PC-9 (cell line): ENCODE measurements at regions not wholly inside any gene's neighbourhood (a gene's known extent, or its start where the extent isn't known, plus 50 kb on each side); places are given as distances from the start of the nearest gene placed in this dataset.

Experiments used
- BruUV-seq: library from RNA; stranded (reverse); fragments of 400-500 nt; replicated peaks from 2 replicates; lab custom pipeline; 2021; lab: Mats Ljungman, UMichigan
- CTCF ChIA-PET: fragments of 300-600 bp; sonication (Branson Sonifier 250); formaldehyde crosslinking; loops from one replicate; lab custom pipeline; 2022; ENCODE audit warnings: antibody characterized with exemption; lab: Charles Lee
- POLR2A ChIA-PET: fragments of 300-600 bp; sonication (Branson Sonifier 250); formaldehyde crosslinking; loops from one replicate; lab custom pipeline; 2022; ENCODE audit warnings: antibody characterized with exemption; ENCODE audit not compliant: unreplicated experiment; lab: Charles Lee
- DNase-seq, 2 experiments: peaks; one replicate each; pipeline versions ENCODE4 v3.0.0 to v3.0.0-alpha.2; 2015 to 2022; ENCODE audit warnings: mixed read lengths in 1 of 2
- H2AFZ ChIP-seq: fragments of 200-600 bp; sonication (generic); 2 replicates; pipeline ENCODE4 v1.8.1; 2017; ENCODE audit warnings: antibody characterized with exemption
- H3F3A ChIP-seq: fragments of 200-600 bp; sonication (generic); 2 replicates; pipeline ENCODE4 v1.8.1; 2017; ENCODE audit warnings: antibody characterized with exemption, mild to moderate bottlenecking, low read depth; ENCODE audit not compliant: insufficient read depth
- H3K27ac ChIP-seq: fragments of 200-600 bp; sonication (generic); 2 replicates; pipeline ENCODE4 v1.6.1; 2016; ENCODE audit warnings: mixed run types
- H3K27me3 ChIP-seq: fragments of 200-600 bp; sonication (generic); 2 replicates; pipeline ENCODE4 v1.6.1; 2016; ENCODE audit warnings: low read depth, mixed run types; ENCODE audit not compliant: insufficient read depth
- H3K36me3 ChIP-seq: fragments of 200-600 bp; sonication (generic); 2 replicates; pipeline ENCODE4 v1.6.1; 2016; ENCODE audit warnings: low read depth, mixed run types
- H3K4me1 ChIP-seq: fragments of 200-600 bp; sonication (generic); replicated peaks from 2 replicates; pipeline ENCODE4 v1.6.1; 2016; ENCODE audit warnings: mixed run types; ENCODE audit not compliant: insufficient read depth
- H3K4me2 ChIP-seq: fragments of 200-600 bp; sonication (generic); 2 replicates; pipeline ENCODE4 v1.6.1; 2017; ENCODE audit warnings: mixed run types
- H3K4me3 ChIP-seq: fragments of 200-600 bp; sonication (generic); 2 replicates; pipeline ENCODE4 v1.6.1; 2016; ENCODE audit warnings: mixed run types
- H3K79me2 ChIP-seq: fragments of 200-600 bp; sonication (generic); 2 replicates; pipeline ENCODE4 v1.6.1; 2017; ENCODE audit warnings: low read depth, mixed run types
- H3K9me2 ChIP-seq: fragments of 200-600 bp; sonication (generic); 2 replicates; pipeline ENCODE4 v1.8.1; 2017; ENCODE audit warnings: mild to moderate bottlenecking; ENCODE audit not compliant: insufficient read depth
- H3K9me3 ChIP-seq: fragments of 200-600 bp; sonication (generic); 2 replicates; pipeline ENCODE4 v1.8.1; 2016; ENCODE audit warnings: low read depth; ENCODE audit not compliant: insufficient read depth
- H4K20me1 ChIP-seq: fragments of 200-600 bp; sonication (generic); 2 replicates; pipeline ENCODE4 v1.8.1; 2017; ENCODE audit not compliant: insufficient read depth
- CTCF ChIP-seq: fragments of 200-600 bp; sonication (generic); conservative IDR thresholded peaks from 2 replicates; pipeline ENCODE4 v1.6.1; 2017; ENCODE audit warnings: mixed run types, antibody characterized with exemption, mild to moderate bottlenecking, moderate library complexity
- EZH2 ChIP-seq: fragments of 200-600 bp; sonication (generic); IDR thresholded peaks from 2 replicates; pipeline ENCODE4 v1.8.0; 2017; ENCODE audit warnings: antibody characterized with exemption, low read depth
- intact Hi-C: fragments of 100-400 bp; cut with micrococcal nuclease; formaldehyde crosslinking; loops from one replicate; pipeline ENCODE4 v1.10.0; 2022; ENCODE audit not compliant: unreplicated experiment

- BruUV-seq: no TSS peak
- H3K36me3 ChIP-seq: no peaks in the 10 kb centered on the region
- no peak overlapping the region for H2AFZ ChIP-seq
- H3K27me3 ChIP-seq: no peaks in the 10 kb centered on the region
- intact Hi-C loops: no loop called here
- no peaks in the 10 kb centered on the region for H3K9me2 ChIP-seq
- no peak overlapping the region for H3K4me2 ChIP-seq
- no peaks in the 10 kb centered on the region for H3K4me1 ChIP-seq
- ChIA-PET POLR2A (no interaction called here), CTCF (no interaction called here)
- no peaks in the 10 kb centered on the region for H3K79me2 ChIP-seq
- no peak overlapping the region for H3K27ac ChIP-seq
- no peak for TF ChIP-seq EZH2
- TF ChIP-seq CTCF: no peak
- H3F3A ChIP-seq: no peaks in the 10 kb centered on the region
- no peak for DNase-seq
- H3K4me3 ChIP-seq: no peak overlapping the region
- no peaks in the 10 kb centered on the region for H4K20me1 ChIP-seq
- H3K9me3 ChIP-seq: no peaks in the 10 kb centered on the region
Measured at GRCh38 chr12:78419513-78419912, 445.1 kb upstream of the SYT1 start.

GRCh38 chr12:78420991-78421390, 443.6 kb upstream of the SYT1 start:
- Histone ChIP-seq H3K36me3 (no peaks in the 10 kb centered on the region), H4K20me1 (no peaks in the 10 kb centered on the region), H3K9me2 (no peaks in the 10 kb centered on the region), H3K4me1 (no peaks in the 10 kb centered on the region), H3K79me2 (no peaks in the 10 kb centered on the region), H3K27ac (no peak overlapping the region), H2AFZ (no peak overlapping the region), H3K4me2 (no peak overlapping the region), H3K4me3 (no peak overlapping the region), H3K27me3 (no peaks in the 10 kb centered on the region), H3F3A (no peaks in the 10 kb centered on the region), H3K9me3 (no peaks in the 10 kb centered on the region)
- CTCF ChIA-PET: no interaction called here
- TF ChIP-seq EZH2 (no peak), CTCF (no peak)
- POLR2A ChIA-PET: no interaction called here
- intact Hi-C loops: no loop called here
- DNase-seq: no peak
- no TSS peak for BruUV-seq

- Histone ChIP-seq H3K4me3 (no peak overlapping the region), H2AFZ (no peak overlapping the region; the same call in 1 of the 2 replicates), H3K9me3 (no peaks in the 10 kb centered on the region), H3K79me2 (no peaks in the 10 kb centered on the region), H3K36me3 (no peaks in the 10 kb centered on the region), H3K27ac (no peak overlapping the region), H3K9me2 (no peaks in the 10 kb centered on the region; the same call in none of the 2 replicates), H3K4me2 (no peak overlapping the region), H4K20me1 (no peaks in the 10 kb centered on the region), H3K4me1 (no peaks in the 10 kb centered on the region), H3F3A (no peaks in the 10 kb centered on the region), H3K27me3 (no peaks in the 10 kb centered on the region)
- POLR2A ChIA-PET: no interaction called here
- no peak for TF ChIP-seq CTCF
- intact Hi-C loops: no loop called here
- BruUV-seq: no TSS peak
- CTCF ChIA-PET: no interaction called here
- no peak for DNase-seq
Measured at GRCh38 chr12:78430551-78430950, 434.0 kb upstream of the SYT1 start.
